Endothelial cell of umbilical vein (primary cell): ENCODE measurements at regions not wholly inside any gene's neighbourhood (a gene's known extent, or its start where the extent isn't known, plus 50 kb on each side); places are given as distances from the start of the nearest gene placed in this dataset.

Experiments
- EZH2 ChIP-seq: IDR thresholded peaks from 2 replicates; pipeline ENCODE4 v1.6.1; 2012; ENCODE audit warnings: borderline replicate concordance, low read depth, mild to moderate bottlenecking, moderate library complexity, low read length, inconsistent platforms; ENCODE audit not compliant: severe bottlenecking
- FOS ChIP-seq: IDR thresholded peaks from 2 replicates; pipeline ENCODE4 v1.6.1; 2011; ENCODE audit warnings: mild to moderate bottlenecking, low read length, moderate library complexity, borderline replicate concordance; ENCODE audit not compliant: insufficient read depth
- GATA2 ChIP-seq: IDR thresholded peaks from 2 replicates; pipeline ENCODE4 v1.7.0; 2011; ENCODE audit warnings: low read depth, mild to moderate bottlenecking, moderate library complexity, mixed read lengths, low read length; ENCODE audit not compliant: insufficient read length, insufficient read depth
- JUN ChIP-seq: IDR thresholded peaks from 2 replicates; pipeline ENCODE4 v1.6.1; 2011; ENCODE audit warnings: borderline replicate concordance, low read depth; ENCODE audit not compliant: insufficient read length, insufficient read depth
- MYC ChIP-seq: IDR thresholded peaks from one replicate; pipeline ENCODE4 v1.6.1; 2011; ENCODE audit warnings: mild to moderate bottlenecking, low read depth, low read length
- POLR2A ChIP-seq: IDR thresholded peaks from 2 replicates; pipeline ENCODE4 v1.6.1; 2012; ENCODE audit warnings: low read depth, mild to moderate bottlenecking, control low read depth, low read length
- POLR2AphosphoS5 ChIP-seq: IDR thresholded peaks from 2 replicates; pipeline ENCODE4 v1.6.1; 2012; ENCODE audit warnings: low read depth, mild to moderate bottlenecking, control low read depth, low read length, moderate library complexity; ENCODE audit not compliant: insufficient read depth
- TF ChIP-seq, protein P1 (sequence below), 2 donors: IDR thresholded peaks; 1 replicate in 1 of 2; 2 replicates in 1 of 2; pipeline ENCODE4 v1.5.1; 2011; ENCODE audit warnings: low read length in 2 of 2, mild to moderate bottlenecking in 2 of 2, moderate library complexity in 2 of 2, control low read depth in 1 of 2, inconsistent platforms in 1 of 2, low read depth in 1 of 2; ENCODE audit not compliant: insufficient read depth in 1 of 2; ENCODE audit errors: extremely low read depth in 1 of 2
- TF ChIP-seq, protein P2 (sequence below): IDR thresholded peaks from 2 replicates; pipeline ENCODE4 v1.6.1; 2011; ENCODE audit not compliant: insufficient read depth, insufficient read length

DNA sequence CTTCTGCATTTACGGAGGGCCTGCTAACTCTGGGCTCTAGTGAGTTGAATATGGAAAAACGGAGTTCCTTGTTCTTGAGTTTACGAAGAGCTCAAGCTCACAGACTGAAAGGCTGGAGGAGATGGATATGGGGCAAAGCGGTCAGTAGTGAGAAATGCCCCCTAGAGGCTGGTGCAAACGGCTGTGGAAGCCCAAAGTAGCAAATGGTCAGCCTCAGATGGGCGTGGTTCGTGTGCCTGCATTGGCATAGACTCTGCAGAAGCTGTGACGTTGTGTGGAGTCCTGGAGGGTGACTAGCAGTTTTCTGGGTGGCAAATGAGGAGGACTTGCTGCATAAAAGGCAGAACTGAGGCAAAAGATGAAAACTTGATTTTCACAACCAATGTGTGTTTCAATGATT lies 93.6 kb upstream of the TWIST2 start:
- TF ChIP-seq GATA2 (no peak), POLR2AphosphoS5 (no peak), POLR2A (no peak), EZH2 (no peak), JUN (no peak), MYC (no peak), FOS (no peak)
- TF ChIP-seq, protein P1, sequence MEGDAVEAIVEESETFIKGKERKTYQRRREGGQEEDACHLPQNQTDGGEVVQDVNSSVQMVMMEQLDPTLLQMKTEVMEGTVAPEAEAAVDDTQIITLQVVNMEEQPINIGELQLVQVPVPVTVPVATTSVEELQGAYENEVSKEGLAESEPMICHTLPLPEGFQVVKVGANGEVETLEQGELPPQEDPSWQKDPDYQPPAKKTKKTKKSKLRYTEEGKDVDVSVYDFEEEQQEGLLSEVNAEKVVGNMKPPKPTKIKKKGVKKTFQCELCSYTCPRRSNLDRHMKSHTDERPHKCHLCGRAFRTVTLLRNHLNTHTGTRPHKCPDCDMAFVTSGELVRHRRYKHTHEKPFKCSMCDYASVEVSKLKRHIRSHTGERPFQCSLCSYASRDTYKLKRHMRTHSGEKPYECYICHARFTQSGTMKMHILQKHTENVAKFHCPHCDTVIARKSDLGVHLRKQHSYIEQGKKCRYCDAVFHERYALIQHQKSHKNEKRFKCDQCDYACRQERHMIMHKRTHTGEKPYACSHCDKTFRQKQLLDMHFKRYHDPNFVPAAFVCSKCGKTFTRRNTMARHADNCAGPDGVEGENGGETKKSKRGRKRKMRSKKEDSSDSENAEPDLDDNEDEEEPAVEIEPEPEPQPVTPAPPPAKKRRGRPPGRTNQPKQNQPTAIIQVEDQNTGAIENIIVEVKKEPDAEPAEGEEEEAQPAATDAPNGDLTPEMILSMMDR (IDR thresholded peaks at IDR 0.05; ENCODE audit: extremely low read depth in 1 of 2, insufficient read depth in 1 of 2, low read depth in 1 of 2, low read length in 2 of 2), result no peak
- TF ChIP-seq, protein P2, sequence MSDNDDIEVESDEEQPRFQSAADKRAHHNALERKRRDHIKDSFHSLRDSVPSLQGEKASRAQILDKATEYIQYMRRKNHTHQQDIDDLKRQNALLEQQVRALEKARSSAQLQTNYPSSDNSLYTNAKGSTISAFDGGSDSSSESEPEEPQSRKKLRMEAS, result no peak
